ENCODE measurements at regions not wholly inside any gene's neighbourhood (a gene's known extent, or its start where the extent isn't known, plus 50 kb on each side); places are given as distances from the start of the nearest gene placed in this dataset.

DNA sequence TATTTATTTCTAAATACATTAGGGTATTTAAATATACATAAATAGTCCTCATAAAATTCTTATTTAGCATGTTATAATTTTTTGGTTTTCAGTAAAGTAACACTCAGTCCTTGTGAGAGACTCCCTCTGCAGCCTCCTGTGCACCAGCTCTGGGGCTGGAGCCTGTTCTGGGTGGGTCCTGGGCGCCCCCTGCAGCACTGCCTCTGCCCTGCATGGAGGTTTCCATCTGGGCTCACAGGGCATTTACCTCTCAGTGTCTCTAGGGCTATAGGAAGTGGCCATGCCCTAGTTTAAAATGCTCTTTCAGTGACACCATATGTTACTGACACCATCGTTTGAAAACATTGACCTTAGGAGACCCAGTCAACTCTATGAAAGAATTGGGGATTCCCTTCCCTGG lies 1155.2 kb downstream of the TMEM121 start:
- Mint-ChIP-seq H3K36me3 (no peaks in the 10 kb centered on the region), H3K4me1 (no peaks in the 10 kb centered on the region), H3K27me3 (ENCODE audit: low read depth in 2 of 2) (peaks cover 24 to 48% of the 10 kb centered on the region in 2 donors), H3K4me3 (no peak overlapping the region), H3K27ac (no peak overlapping the region), H3K9me3 (no peaks in the 10 kb centered on the region)
- H3K36me3 ChIP-seq (ENCODE audit: control insufficient read depth, insufficient read depth, low read length), result no peaks in the 10 kb centered on the region
- no peaks in the 10 kb centered on the region for H3K27me3 ChIP-seq (ENCODE audit: control insufficient read depth, insufficient read depth, low read length)
- H3K4me3 ChIP-seq (ENCODE audit: low read length), result no peak overlapping the region
- no peaks in the 10 kb centered on the region for H3K9me3 ChIP-seq (ENCODE audit: control insufficient read depth, insufficient read depth, low read length)
- H3K27ac ChIP-seq (ENCODE audit: low read length), result no peak overlapping the region
- peak; percentile 56 to 86 (median 80) for ATAC-seq
- TF ChIP-seq, protein P1, sequence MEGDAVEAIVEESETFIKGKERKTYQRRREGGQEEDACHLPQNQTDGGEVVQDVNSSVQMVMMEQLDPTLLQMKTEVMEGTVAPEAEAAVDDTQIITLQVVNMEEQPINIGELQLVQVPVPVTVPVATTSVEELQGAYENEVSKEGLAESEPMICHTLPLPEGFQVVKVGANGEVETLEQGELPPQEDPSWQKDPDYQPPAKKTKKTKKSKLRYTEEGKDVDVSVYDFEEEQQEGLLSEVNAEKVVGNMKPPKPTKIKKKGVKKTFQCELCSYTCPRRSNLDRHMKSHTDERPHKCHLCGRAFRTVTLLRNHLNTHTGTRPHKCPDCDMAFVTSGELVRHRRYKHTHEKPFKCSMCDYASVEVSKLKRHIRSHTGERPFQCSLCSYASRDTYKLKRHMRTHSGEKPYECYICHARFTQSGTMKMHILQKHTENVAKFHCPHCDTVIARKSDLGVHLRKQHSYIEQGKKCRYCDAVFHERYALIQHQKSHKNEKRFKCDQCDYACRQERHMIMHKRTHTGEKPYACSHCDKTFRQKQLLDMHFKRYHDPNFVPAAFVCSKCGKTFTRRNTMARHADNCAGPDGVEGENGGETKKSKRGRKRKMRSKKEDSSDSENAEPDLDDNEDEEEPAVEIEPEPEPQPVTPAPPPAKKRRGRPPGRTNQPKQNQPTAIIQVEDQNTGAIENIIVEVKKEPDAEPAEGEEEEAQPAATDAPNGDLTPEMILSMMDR (IDR thresholded peaks at IDR 0.05), result peak; percentile 15
- DNase-seq, result no peak
- WGBS (ENCODE audit: insufficient coverage), result 20% methylated on average over 2 of the region's 2 CpGs
- intact Hi-C loops (cut with micrococcal nuclease), result no loop called here
- H3K4me1 ChIP-seq (ENCODE audit: control insufficient read depth, insufficient read depth, low read length), result no peaks in the 10 kb centered on the region

DNA sequence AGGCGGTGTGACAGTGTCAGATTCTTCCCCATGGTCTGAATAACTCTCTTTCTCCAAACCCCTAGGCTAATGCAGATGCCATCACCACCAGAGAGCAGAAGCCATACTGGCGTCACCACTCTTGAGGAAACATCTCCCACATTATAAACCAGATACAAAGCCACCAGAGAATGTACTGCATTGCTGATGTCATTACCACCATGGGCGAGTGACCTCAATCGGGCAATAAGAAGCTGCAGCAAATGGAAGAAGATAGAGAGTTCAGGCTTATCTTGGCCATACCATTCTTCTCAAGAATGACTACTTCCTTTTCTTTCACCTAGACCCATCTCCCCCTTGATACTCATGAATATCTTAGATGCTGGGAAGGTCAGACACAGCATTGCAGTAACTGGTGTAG lies 1157.2 kb downstream of the TMEM121 start:
- no peaks in the 10 kb centered on the region for H3K9me3 Mint-ChIP-seq
- no peak overlapping the region for H3K4me3 ChIP-seq (ENCODE audit: low read length)
- DNase-seq (no peak), ATAC-seq (no peak)
- H3K27ac Mint-ChIP-seq, result no peak overlapping the region
- no peaks in the 10 kb centered on the region for H3K36me3 Mint-ChIP-seq
- H3K9me3 ChIP-seq (ENCODE audit: control insufficient read depth, insufficient read depth, low read length), result no peaks in the 10 kb centered on the region
- H3K4me1 Mint-ChIP-seq, result no peaks in the 10 kb centered on the region
- peaks cover 20 to 39% of the 10 kb centered on the region in 2 donors for H3K27me3 Mint-ChIP-seq (ENCODE audit: low read depth in 2 of 2)
- no peaks in the 10 kb centered on the region for H3K4me1 ChIP-seq (ENCODE audit: control insufficient read depth, insufficient read depth, low read length)
- H3K27ac ChIP-seq (ENCODE audit: low read length), result no peak overlapping the region
- intact Hi-C loops (cut with micrococcal nuclease), result no loop called here
- H3K36me3 ChIP-seq (ENCODE audit: control insufficient read depth, insufficient read depth, low read length), result no peaks in the 10 kb centered on the region
- no peak overlapping the region for H3K4me3 Mint-ChIP-seq
- WGBS (ENCODE audit: insufficient coverage), result 94% methylated on average over 4 of the region's 4 CpGs
- TF ChIP-seq, protein P1 (IDR thresholded peaks at IDR 0.05), result no peak
- H3K27me3 ChIP-seq (ENCODE audit: control insufficient read depth, insufficient read depth, low read length), result peaks cover 4% of the 10 kb centered on the region

DNA sequence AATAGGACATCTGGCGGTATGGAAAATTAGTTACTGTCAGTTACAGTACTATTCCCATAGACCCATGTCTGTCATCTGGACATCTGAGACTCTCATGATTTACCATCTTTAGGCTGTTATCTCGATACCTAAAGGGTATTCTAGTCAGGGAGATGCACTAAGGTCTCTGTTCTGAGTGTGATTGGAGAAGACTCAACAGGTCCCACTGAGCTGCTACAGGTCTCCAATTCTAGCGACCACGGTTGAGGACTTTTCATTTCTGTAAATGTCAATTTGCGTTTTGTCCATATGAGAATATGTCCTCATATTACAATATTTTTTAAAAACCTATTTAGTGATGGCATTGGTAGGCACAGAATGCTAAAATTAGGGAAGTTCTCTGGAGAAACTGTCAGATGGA lies 1160.2 kb downstream of the TMEM121 start:
- H3K4me3 ChIP-seq (ENCODE audit: low read length), result no peak overlapping the region
- H3K4me3 Mint-ChIP-seq, result no peak overlapping the region
- DNase-seq, result no peak
- H3K27ac ChIP-seq (ENCODE audit: low read length), result no peak overlapping the region
- no peaks in the 10 kb centered on the region for H3K9me3 Mint-ChIP-seq
- H3K9me3 ChIP-seq (ENCODE audit: control insufficient read depth, insufficient read depth, low read length), result peaks cover under 1% of the 10 kb centered on the region
- H3K36me3 ChIP-seq (ENCODE audit: control insufficient read depth, insufficient read depth, low read length), result no peaks in the 10 kb centered on the region
- no peaks in the 10 kb centered on the region for H3K4me1 ChIP-seq (ENCODE audit: control insufficient read depth, insufficient read depth, low read length)
- TF ChIP-seq, protein P1 (IDR thresholded peaks at IDR 0.05), result no peak
- no peak for ATAC-seq
- no peaks in the 10 kb centered on the region for H3K4me1 Mint-ChIP-seq
- H3K27me3 ChIP-seq (ENCODE audit: control insufficient read depth, insufficient read depth, low read length), result peaks cover 4% of the 10 kb centered on the region
- H3K27me3 Mint-ChIP-seq (ENCODE audit: low read depth in 2 of 2), result peaks cover 16 to 32% of the 10 kb centered on the region in 2 donors
- H3K27ac Mint-ChIP-seq, result no peak overlapping the region
- intact Hi-C loops (cut with micrococcal nuclease), result no loop called here
- 68% methylated on average over 4 of the region's 5 CpGs for WGBS (ENCODE audit: insufficient coverage)
- no peaks in the 10 kb centered on the region for H3K36me3 Mint-ChIP-seq

DNA sequence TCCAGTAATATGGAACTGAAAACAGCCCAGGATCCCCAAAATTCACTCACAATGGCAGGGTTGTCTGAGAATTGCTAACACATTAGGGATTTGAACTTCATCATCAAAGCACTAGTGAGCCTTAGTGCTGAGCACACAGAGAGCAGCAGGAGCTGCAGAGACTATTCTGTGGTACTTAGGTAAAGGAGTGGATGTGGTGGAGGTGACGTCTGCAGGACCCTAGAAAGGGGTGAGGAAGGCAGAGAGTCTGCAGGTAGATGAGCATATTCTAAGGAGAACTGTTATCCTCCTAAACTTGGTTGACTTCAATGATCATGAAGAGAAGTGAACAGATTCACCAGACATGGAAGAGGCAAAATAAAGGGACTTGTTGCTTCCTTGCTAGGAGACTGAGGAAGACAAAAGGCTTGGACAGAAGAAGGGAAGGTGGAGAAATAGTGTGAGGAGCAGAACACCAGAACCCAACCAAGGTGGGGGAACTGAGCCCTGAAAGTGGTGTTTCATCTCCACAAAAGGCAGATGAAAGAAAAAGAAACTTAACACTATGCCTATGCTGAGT lies 1164.0 kb downstream of the TMEM121 start:
- Mint-ChIP-seq H3K4me1 (peaks cover 0 to 12% of the 10 kb centered on the region in 2 donors), H3K27me3 (ENCODE audit: low read depth in 2 of 2) (peaks cover 8 to 11% of the 10 kb centered on the region in 2 donors), H3K9me3 (no peaks in the 10 kb centered on the region), H3K4me3 (no peak overlapping the region), H3K27ac (no peak overlapping the region), H3K36me3 (no peaks in the 10 kb centered on the region)
- no peak overlapping the region for H3K27ac ChIP-seq (ENCODE audit: low read length)
- H3K9me3 ChIP-seq (ENCODE audit: control insufficient read depth, insufficient read depth, low read length), result peaks cover 5% of the 10 kb centered on the region
- ATAC-seq, result no peak
- H3K4me3 ChIP-seq (ENCODE audit: low read length), result no peak overlapping the region
- TF ChIP-seq, protein P1 (IDR thresholded peaks at IDR 0.05), result no peak
- H3K4me1 ChIP-seq (ENCODE audit: control insufficient read depth, insufficient read depth, low read length), result peaks cover 4% of the 10 kb centered on the region
- H3K27me3 ChIP-seq (ENCODE audit: control insufficient read depth, insufficient read depth, low read length), result peaks cover 4% of the 10 kb centered on the region
- intact Hi-C loops (cut with micrococcal nuclease), result no loop called here
- peak in 1 of 2 donors; percentile 13 for DNase-seq
- 56% methylated on average over 1 of the region's 1 CpG for WGBS (ENCODE audit: insufficient coverage)
- no peaks in the 10 kb centered on the region for H3K36me3 ChIP-seq (ENCODE audit: control insufficient read depth, insufficient read depth, low read length)

Measured in natural killer cell (primary cell).